HepG2 (cell line): ENCODE measurements at regions not wholly inside any gene's neighbourhood (a gene's known extent, or its start where the extent isn't known, plus 50 kb on each side); places are given as distances from the start of the nearest gene placed in this dataset.

Experiments used
- CCAR2 ChIP-seq: fragments of 200-400 bp; formaldehyde crosslinking; optimal IDR thresholded peaks from 2 replicates; pipeline ENCODE3; 2018; ENCODE audit warnings: low read depth, mild to moderate bottlenecking, low read length, moderate library complexity
- CREB1 ChIP-seq, 2 experiments: fragments of 450-650 bp in 1 of 2; IDR thresholded peaks; 2 replicates each; pipeline ENCODE4 v1.6.1; 2016 to 2017; ENCODE audit warnings: control low read depth in 1 of 2, mild to moderate bottlenecking in 1 of 2, missing compliant biosample characterization in 1 of 2, missing genetic modification characterization in 1 of 2
- FOSL1 ChIP-seq: sonication (generic); formaldehyde crosslinking; IDR thresholded peaks from 2 replicates; pipeline ENCODE4 v1.9.0; 2021; ENCODE audit warnings: missing genetic modification reagents, borderline replicate concordance
- FOXK2 ChIP-seq: fragments of 450-650 bp; IDR thresholded peaks from 2 replicates; pipeline ENCODE4 v1.6.1; 2016
- ISL2 ChIP-seq: sonication (generic); formaldehyde crosslinking; IDR thresholded peaks from 2 replicates; pipeline ENCODE4 v1.5.0; 2020; ENCODE audit warnings: missing genetic modification reagents
- KDM5A ChIP-seq: fragments of 200-600 bp; sonication (generic); IDR thresholded peaks from 2 replicates; pipeline ENCODE4 v1.7.0; 2018; ENCODE audit warnings: antibody characterized with exemption, mild to moderate bottlenecking, low read length, borderline replicate concordance
- MXD1 ChIP-seq: sonication (generic); formaldehyde crosslinking; IDR thresholded peaks from 2 replicates; pipeline ENCODE4 v1.4.0; 2020; ENCODE audit warnings: mild to moderate bottlenecking, missing genetic modification reagents
- NFE2L2 ChIP-seq: fragments of 150-350 bp; IDR thresholded peaks from 2 replicates; pipeline ENCODE4 v1.6.1; 2014; ENCODE audit warnings: low read length
- REST ChIP-seq, 2 experiments: IDR thresholded peaks; 2 replicates each; pipeline ENCODE4 v1.6.1; 2011 to 2012; ENCODE audit warnings: low read length in 2 of 2, borderline replicate concordance in 1 of 2, low read depth in 1 of 2, mild to moderate bottlenecking in 1 of 2, moderate library complexity in 1 of 2
- RFX1 ChIP-seq: fragments of 450-650 bp; IDR thresholded peaks from 2 replicates; pipeline ENCODE4 v1.6.1; 2017
- SMAD3 ChIP-seq: sonication (generic); formaldehyde crosslinking; IDR thresholded peaks from 2 replicates; pipeline ENCODE4 v1.4.0; 2020; ENCODE audit warnings: missing genetic modification reagents
- SOX5 ChIP-seq: IDR thresholded peaks from 2 replicates; pipeline ENCODE4 v1.6.1; 2016; ENCODE audit warnings: borderline replicate concordance
- ZBTB43 ChIP-seq: sonication (generic); formaldehyde crosslinking; conservative IDR thresholded peaks from 2 replicates; pipeline ENCODE4 v1.4.0; 2020; ENCODE audit warnings: missing genetic modification reagents
- ZFP36L1 ChIP-seq: sonication (generic); formaldehyde crosslinking; IDR thresholded peaks from 2 replicates; pipeline ENCODE4 v1.8.0; 2022; ENCODE audit warnings: mild to moderate bottlenecking, missing genetic modification reagents, moderate library complexity
- ZNF260 ChIP-seq: sonication (generic); formaldehyde crosslinking; IDR thresholded peaks from 2 replicates; pipeline ENCODE4 v1.4.0; 2020; ENCODE audit warnings: missing genetic modification reagents, low read depth, mild to moderate bottlenecking, borderline replicate concordance
- ZNF414 ChIP-seq: sonication (generic); formaldehyde crosslinking; IDR thresholded peaks from 2 replicates; pipeline ENCODE4 v1.5.0; 2020; ENCODE audit warnings: missing genetic modification reagents
- ZNF460 ChIP-seq: sonication (generic); formaldehyde crosslinking; IDR thresholded peaks from 2 replicates; pipeline ENCODE4 v1.5.1; 2020; ENCODE audit warnings: missing genetic modification reagents, mild to moderate bottlenecking, borderline replicate concordance
- ZNF710 ChIP-seq: sonication (generic); formaldehyde crosslinking; IDR thresholded peaks from 2 replicates; pipeline ENCODE4 v1.5.0; 2020; ENCODE audit warnings: mild to moderate bottlenecking, missing genetic modification reagents, borderline replicate concordance
- ZXDC ChIP-seq: sonication (generic); formaldehyde crosslinking; IDR thresholded peaks from 2 replicates; pipeline ENCODE4 v1.5.0; 2020; ENCODE audit warnings: mild to moderate bottlenecking, missing genetic modification reagents

GRCh38 chr22:27670701-27671412 is 130.7 kb downstream of the MN1 start (continued):
- TF ChIP-seq REST (IDR thresholded peaks at IDR 0.05; ENCODE audit: borderline replicate concordance in 1 of 2, low read depth in 1 of 2, low read length in 2 of 2) (no peak), NFE2L2 (no peak), ZFP36L1 (CRISPR knock-in tag) (no peak), FOSL1 (no peak), FOXK2 (no peak), ZNF414 (CRISPR knock-in tag) (no peak), MXD1 (CRISPR knock-in tag) (no peak), ZNF710 (CRISPR knock-in tag) (no peak), ZXDC (no peak), KDM5A (no peak), CCAR2 (no peak), SMAD3 (CRISPR knock-in tag) (no peak), CREB1 (IDR thresholded peaks at IDR 0.05) (no peak), CREB1 (CRISPR knock-in tag; IDR thresholded peaks at IDR 0.05) (no peak), SOX5 (CRISPR knock-in tag) (peak; percentile 81), ZNF260 (CRISPR knock-in tag) (no peak), ZBTB43 (0 out of 2 replicates have a peak, but pooled peaks have one; percentile 13), RFX1 (no peak), ZNF460 (CRISPR knock-in tag) (no peak), ISL2 (CRISPR knock-in tag) (no peak)
